Natural killer cell (primary cell): ENCODE measurements at regions not wholly inside any gene's neighbourhood (a gene's known extent, or its start where the extent isn't known, plus 50 kb on each side); places are given as distances from the start of the nearest gene placed in this dataset.

Source experiments
- ATAC-seq, 3 donors: fragments of 150-1000 bp in 2 of 3; fragments of 200-7000 bp in 1 of 3; cut with Tn5 transposase; 1 replicate in 1 of 3; 2 replicates in 2 of 3; pipeline ENCODE4 v1.10.0; 2021; ENCODE audit warnings: mild to moderate bottlenecking in 2 of 3, moderate library complexity in 2 of 3
- DNase-seq, 2 donors: peaks; one replicate each; pipeline versions ENCODE4 v3.0.0 to v3.0.0-alpha.2; 2013 to 2021; ENCODE audit warnings: mixed read lengths in 1 of 2
- H3K27ac ChIP-seq: one replicate; pipeline ENCODE4 v1.5.1; 2013; ENCODE audit warnings: mild to moderate bottlenecking, low read length
- H3K27me3 ChIP-seq: one replicate; pipeline ENCODE4 v1.6.1; 2013; ENCODE audit warnings: low read length; ENCODE audit not compliant: control insufficient read depth, insufficient read depth
- H3K36me3 ChIP-seq: one replicate; pipeline ENCODE4 v1.6.1; 2013; ENCODE audit warnings: low read length; ENCODE audit not compliant: control insufficient read depth, insufficient read depth
- H3K4me1 ChIP-seq: one replicate; pipeline ENCODE4 v1.6.1; 2013; ENCODE audit warnings: low read length; ENCODE audit not compliant: control insufficient read depth, insufficient read depth
- H3K4me3 ChIP-seq: one replicate; pipeline ENCODE4 v1.5.1; 2013; ENCODE audit warnings: low read length
- H3K9me3 ChIP-seq: one replicate; pipeline ENCODE4 v1.6.1; 2013; ENCODE audit warnings: low read length; ENCODE audit not compliant: control insufficient read depth, insufficient read depth
- H3K27ac Mint-ChIP-seq, 2 donors: one replicate each; pipeline ENCODE4 v1.8.0; 2022; ENCODE audit warnings: mild to moderate bottlenecking in 2 of 2, mixed read lengths in 2 of 2, moderate library complexity in 1 of 2
- H3K27me3 Mint-ChIP-seq, 2 donors: one replicate each; pipeline ENCODE4 v1.8.0; 2022; ENCODE audit warnings: low read depth in 2 of 2, mixed read lengths in 2 of 2
- H3K36me3 Mint-ChIP-seq: one replicate; pipeline ENCODE4 v1.8.0; 2022; ENCODE audit warnings: mixed read lengths
- H3K4me1 Mint-ChIP-seq, 2 donors: one replicate each; pipeline ENCODE4 v1.8.0; 2022; ENCODE audit warnings: mixed read lengths in 2 of 2
- H3K4me3 Mint-ChIP-seq: one replicate; pipeline ENCODE4 v1.8.0; 2022; ENCODE audit warnings: mild to moderate bottlenecking, moderate library complexity, mixed read lengths
- H3K9me3 Mint-ChIP-seq, 2 donors: one replicate each; pipeline ENCODE4 v1.8.0; 2022; ENCODE audit warnings: mixed read lengths in 2 of 2
- WGBS: methylation state at CpG from one replicate; pipeline ENCODE4 v1.1.7; 2013; ENCODE audit warnings: missing lambda C conversion rate; ENCODE audit not compliant: insufficient coverage; 5-methylcytosine and 5-hydroxymethylcytosine counted together
- intact Hi-C: fragments of 100-400 bp; cut with micrococcal nuclease; formaldehyde crosslinking; loops from one replicate; pipeline ENCODE4 v1.14.2; 2022
- TF ChIP-seq, protein P1 (sequence below): fragments of 200-600 bp; IDR thresholded peaks from one replicate; pipeline ENCODE4 v1.8.0; 2022; ENCODE audit warnings: antibody characterized with exemption

DNA sequence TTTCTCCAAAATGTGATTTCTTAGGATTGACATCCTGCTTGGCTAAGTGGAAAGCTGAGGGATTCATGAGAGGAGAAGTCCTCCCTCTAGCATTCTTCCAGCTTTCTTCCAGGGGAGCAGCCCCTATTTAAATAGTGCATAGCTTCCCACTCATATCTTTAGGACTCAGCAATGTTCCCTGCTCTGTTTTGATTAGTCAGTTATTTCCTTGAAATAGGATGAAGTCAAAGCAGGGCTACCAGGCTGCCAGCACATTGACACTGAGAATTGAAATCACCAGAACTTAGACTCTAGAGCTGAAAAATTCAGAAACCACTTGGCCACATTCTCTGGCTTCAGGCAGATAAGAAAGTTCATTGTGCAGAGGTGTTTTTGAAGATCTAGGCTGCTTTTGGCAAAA, 74.7 kb upstream of the SMAD1 start:
- intact Hi-C loops = no loop called here
- Mint-ChIP-seq H3K4me1 (no peaks in the 10 kb centered on the region), H3K36me3 (no peaks in the 10 kb centered on the region), H3K27ac (no peak overlapping the region), H3K27me3 (peaks cover 0 to 3% of the 10 kb centered on the region in 2 donors), H3K9me3 (no peaks in the 10 kb centered on the region), H3K4me3 (no peak overlapping the region)
- no peak overlapping the region for H3K4me3 ChIP-seq
- TF ChIP-seq, protein P1, sequence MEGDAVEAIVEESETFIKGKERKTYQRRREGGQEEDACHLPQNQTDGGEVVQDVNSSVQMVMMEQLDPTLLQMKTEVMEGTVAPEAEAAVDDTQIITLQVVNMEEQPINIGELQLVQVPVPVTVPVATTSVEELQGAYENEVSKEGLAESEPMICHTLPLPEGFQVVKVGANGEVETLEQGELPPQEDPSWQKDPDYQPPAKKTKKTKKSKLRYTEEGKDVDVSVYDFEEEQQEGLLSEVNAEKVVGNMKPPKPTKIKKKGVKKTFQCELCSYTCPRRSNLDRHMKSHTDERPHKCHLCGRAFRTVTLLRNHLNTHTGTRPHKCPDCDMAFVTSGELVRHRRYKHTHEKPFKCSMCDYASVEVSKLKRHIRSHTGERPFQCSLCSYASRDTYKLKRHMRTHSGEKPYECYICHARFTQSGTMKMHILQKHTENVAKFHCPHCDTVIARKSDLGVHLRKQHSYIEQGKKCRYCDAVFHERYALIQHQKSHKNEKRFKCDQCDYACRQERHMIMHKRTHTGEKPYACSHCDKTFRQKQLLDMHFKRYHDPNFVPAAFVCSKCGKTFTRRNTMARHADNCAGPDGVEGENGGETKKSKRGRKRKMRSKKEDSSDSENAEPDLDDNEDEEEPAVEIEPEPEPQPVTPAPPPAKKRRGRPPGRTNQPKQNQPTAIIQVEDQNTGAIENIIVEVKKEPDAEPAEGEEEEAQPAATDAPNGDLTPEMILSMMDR = no peak
- H3K9me3 ChIP-seq = no peaks in the 10 kb centered on the region
- no peaks in the 10 kb centered on the region for H3K4me1 ChIP-seq
- no peaks in the 10 kb centered on the region for H3K36me3 ChIP-seq
- no peaks in the 10 kb centered on the region for H3K27me3 ChIP-seq
- no peak for ATAC-seq
- H3K27ac ChIP-seq = no peak overlapping the region
- DNase-seq = no peak

DNA sequence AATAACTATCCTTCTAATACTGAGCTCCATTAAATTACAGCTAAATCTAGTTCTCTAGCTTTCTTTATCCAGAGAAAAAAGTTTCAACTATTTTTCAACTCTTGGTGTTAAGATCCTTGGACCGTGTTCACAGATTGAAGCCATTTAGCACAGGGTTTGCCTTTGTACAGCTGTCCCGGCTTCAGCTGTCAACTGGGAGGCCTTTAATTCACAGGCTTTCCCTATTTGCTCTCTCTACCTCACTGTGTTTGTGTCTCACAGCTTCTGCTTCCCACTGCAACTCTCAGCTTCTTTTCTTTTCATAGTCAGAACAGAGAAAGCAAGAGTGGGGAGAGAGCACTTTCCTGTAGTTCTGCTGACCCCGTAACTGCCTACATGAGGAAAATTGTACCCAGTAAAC, 76.9 kb upstream of the SMAD1 start:
- no peaks in the 10 kb centered on the region for H3K36me3 ChIP-seq
- no peaks in the 10 kb centered on the region for H3K27me3 ChIP-seq
- no peak overlapping the region for H3K4me3 Mint-ChIP-seq
- H3K27ac ChIP-seq = no peak overlapping the region
- no peaks in the 10 kb centered on the region for H3K36me3 Mint-ChIP-seq
- H3K4me1 Mint-ChIP-seq = no peaks in the 10 kb centered on the region
- H3K9me3 ChIP-seq = no peaks in the 10 kb centered on the region
- peaks cover 0 to 7% of the 10 kb centered on the region in 2 donors for H3K27me3 Mint-ChIP-seq
- H3K4me3 ChIP-seq = no peak overlapping the region
- DNase-seq (no peak), ATAC-seq (no peak)
- WGBS = 87% methylated on average over 3 of the region's 3 CpGs
- intact Hi-C loops = no loop called here
- no peaks in the 10 kb centered on the region for H3K4me1 ChIP-seq
- TF ChIP-seq, protein P1 = no peak
- H3K9me3 Mint-ChIP-seq = no peaks in the 10 kb centered on the region
- no peak overlapping the region for H3K27ac Mint-ChIP-seq

DNA sequence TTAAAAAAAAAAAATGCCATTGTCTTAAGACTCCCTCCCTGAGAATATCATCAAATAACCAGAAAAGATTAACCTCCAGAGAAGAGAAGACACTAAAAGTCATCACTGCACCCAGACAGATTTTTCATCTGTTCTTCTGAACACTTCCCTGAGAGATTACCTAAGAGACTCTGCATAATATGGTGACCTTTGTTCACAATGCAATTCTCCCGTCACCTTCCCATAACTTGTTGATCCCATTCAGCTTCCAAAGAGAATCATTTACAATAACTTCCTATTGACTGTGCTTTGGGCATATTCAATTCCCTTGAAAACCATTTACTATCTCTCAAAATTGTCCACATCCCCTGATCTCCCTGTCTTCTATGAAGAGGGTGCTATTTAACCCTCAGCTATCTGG, 85.1 kb upstream of the SMAD1 start:
- no peaks in the 10 kb centered on the region for H3K36me3 Mint-ChIP-seq

DNA sequence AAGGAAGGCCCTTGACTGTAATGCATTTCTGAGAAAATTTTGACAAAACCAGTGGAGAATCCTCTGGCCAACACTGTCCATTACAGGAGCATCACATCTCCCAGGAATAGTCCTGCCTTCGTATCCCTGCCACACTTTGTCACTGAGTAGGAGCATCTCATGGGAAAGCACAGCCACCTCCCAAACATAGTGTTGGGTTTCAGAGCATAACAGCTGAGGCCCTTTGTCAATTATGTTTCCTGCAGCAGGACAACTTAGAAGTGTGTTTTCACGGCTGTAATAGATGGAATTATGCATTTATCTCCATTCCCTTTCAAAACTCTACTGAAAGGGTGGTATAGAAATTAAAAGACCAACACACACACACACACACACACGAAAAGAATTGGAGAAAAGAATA, 91.1 kb upstream of the SMAD1 start:
- no peaks in the 10 kb centered on the region for H3K4me1 Mint-ChIP-seq
- no peaks in the 10 kb centered on the region for H3K36me3 Mint-ChIP-seq
- no peak for DNase-seq

More for the DNA sequence above, 85.1 kb upstream of the SMAD1 start:
- DNase-seq (no peak), ATAC-seq (no peak)
- TF ChIP-seq, protein P1 = no peak
- Histone ChIP-seq H3K27ac (no peak overlapping the region), H3K36me3 (no peaks in the 10 kb centered on the region), H3K9me3 (no peaks in the 10 kb centered on the region), H3K4me1 (no peaks in the 10 kb centered on the region), H3K27me3 (no peaks in the 10 kb centered on the region), H3K4me3 (no peak overlapping the region)
- Mint-ChIP-seq H3K27me3 (peaks cover 0 to 4% of the 10 kb centered on the region in 2 donors), H3K4me1 (no peaks in the 10 kb centered on the region), H3K9me3 (no peaks in the 10 kb centered on the region), H3K4me3 (no peak overlapping the region), H3K27ac (no peak overlapping the region)
- WGBS = 97% methylated on average over 1 of the region's 1 CpG
- intact Hi-C loops = no loop called here

More for the DNA sequence above, 91.1 kb upstream of the SMAD1 start:
- Mint-ChIP-seq H3K27me3 (peaks cover 9 to 11% of the 10 kb centered on the region in 2 donors), H3K4me3 (no peak overlapping the region), H3K27ac (no peak overlapping the region), H3K9me3 (peaks cover 2 to 4% of the 10 kb centered on the region in 2 donors)
- H3K27ac ChIP-seq = no peak overlapping the region
- no peaks in the 10 kb centered on the region for H3K9me3 ChIP-seq
- H3K36me3 ChIP-seq = no peaks in the 10 kb centered on the region
- TF ChIP-seq, protein P1 = no peak
- no peak overlapping the region for H3K4me3 ChIP-seq
- no peaks in the 10 kb centered on the region for H3K27me3 ChIP-seq
- intact Hi-C loops = no loop called here
- no peaks in the 10 kb centered on the region for H3K4me1 ChIP-seq
- 84% methylated on average over 2 of the region's 3 CpGs for WGBS
- no peak for ATAC-seq
